Sigmoid colon (tissue), 6 donors: ENCODE measurements at regions not wholly inside any gene's neighbourhood (a gene's known extent, or its start where the extent isn't known, plus 50 kb on each side); places are given as distances from the start of the nearest gene placed in this dataset.
"Not testable (repeated sequence)": the region's sequence is repeated elsewhere in the genome, so short reads cannot be mapped to it uniquely, and the experiment has no call there.

Experiments
- DNase-seq: peaks from one replicate; pipeline ENCODE4 v3.0.0-alpha.2; 2019
- H3K27ac ChIP-seq, 4 donors: fragments of 200-600 bp; sonication (generic); one replicate each; pipeline ENCODE4 v1.5.1; 2016 to 2019; ENCODE audit warnings: mild to moderate bottlenecking in 1 of 4
- H3K27me3 ChIP-seq, 3 donors: fragments of 200-600 bp; sonication (generic); one replicate each; pipeline ENCODE4 v1.5.1; 2019; ENCODE audit warnings: mild to moderate bottlenecking in 1 of 3
- H3K36me3 ChIP-seq, 4 donors: fragments of 200-600 bp; sonication (generic); one replicate each; pipeline ENCODE4 v1.5.1; 2016 to 2019
- H3K4me1 ChIP-seq, 4 donors: fragments of 200-600 bp; sonication (generic); one replicate each; pipeline ENCODE4 v1.5.1; 2017 to 2019
- H3K4me3 ChIP-seq, 4 donors: fragments of 200-600 bp; sonication (generic); one replicate each; pipeline ENCODE4 v1.5.1; 2017 to 2019; ENCODE audit warnings: mild to moderate bottlenecking in 2 of 4, moderate library complexity in 1 of 4
- H3K9me3 ChIP-seq, 4 donors: fragments of 200-600 bp in 3 of 4; sonication (generic) in 3 of 4; one replicate each; pipeline versions ENCODE4 v1.5.1 to v1.6.1; 2013 to 2019
- EP300 ChIP-seq, 4 donors: sonication (generic); formaldehyde crosslinking; IDR thresholded peaks; one replicate each; pipeline ENCODE4 v1.6.1; 2017; ENCODE audit warnings: antibody characterized with exemption in 4 of 4
- POLR2A ChIP-seq, 2 donors: fragments of 450-650 bp; IDR thresholded peaks; one replicate each; pipeline ENCODE4 v1.6.1; 2016; ENCODE audit warnings: antibody characterized with exemption in 2 of 2, mild to moderate bottlenecking in 2 of 2, moderate library complexity in 2 of 2
- POLR2AphosphoS5 ChIP-seq, 4 donors: sonication (generic); formaldehyde crosslinking; IDR thresholded peaks; one replicate each; pipeline ENCODE4 v1.6.1; 2017; ENCODE audit warnings: antibody characterized with exemption in 4 of 4
- WGBS, 2 donors: extraction: QIAGEN DNeasy Blood & Tissue Kit; methylation state at CpG; one replicate each; pipeline ENCODE4 v1.1.7; 2013; 5-methylcytosine and 5-hydroxymethylcytosine counted together
- intact Hi-C: fragments of 100-400 bp; cut with DNase I; formaldehyde crosslinking; loops from one replicate; pipeline ENCODE4 v1.15.1; 2023
- TF ChIP-seq, protein P1 (sequence below), 4 experiments: fragments of 450-650 bp in 3 of 4; fragments of 200-600 bp in 1 of 4; IDR thresholded peaks; one replicate each; pipeline ENCODE4 v1.5.1; 2016 to 2019; ENCODE audit warnings: antibody characterized with exemption in 4 of 4, mild to moderate bottlenecking in 3 of 4, moderate library complexity in 2 of 4
- donor health status: healthy with polysubstance abuse.
- donor health status: healthy.

DNA sequence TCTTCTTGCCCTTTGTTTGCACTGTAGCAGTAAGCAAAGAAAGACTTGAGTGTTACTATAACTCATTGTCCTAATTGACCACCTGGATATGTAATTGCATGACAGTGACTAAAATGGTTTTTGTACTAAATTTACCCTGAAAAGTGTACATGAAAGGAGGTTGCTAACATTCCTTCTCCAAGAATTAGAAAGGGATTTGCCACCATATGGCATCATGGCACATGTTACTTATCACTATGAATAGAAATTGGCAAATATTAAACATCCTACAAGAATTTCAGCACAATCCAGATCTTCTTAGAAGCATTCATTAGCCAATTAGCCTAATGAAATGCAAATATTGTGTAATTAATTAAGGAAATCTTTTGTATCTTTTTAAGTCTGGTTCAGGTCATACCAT, 834.2 kb downstream of the STPG2 start:
- H3K4me1 ChIP-seq: no peaks in the 10 kb centered on the region
- no peak overlapping the region for H3K27ac ChIP-seq
- TF ChIP-seq POLR2A (IDR thresholded peaks at IDR 0.05): no peak
- no peaks in the 10 kb centered on the region for H3K36me3 ChIP-seq
- DNase-seq: no peak
- no peaks in the 10 kb centered on the region for H3K27me3 ChIP-seq
- intact Hi-C loops: no loop called here
- H3K4me3 ChIP-seq: no peak overlapping the region
- no peaks in the 10 kb centered on the region for H3K9me3 ChIP-seq

DNA sequence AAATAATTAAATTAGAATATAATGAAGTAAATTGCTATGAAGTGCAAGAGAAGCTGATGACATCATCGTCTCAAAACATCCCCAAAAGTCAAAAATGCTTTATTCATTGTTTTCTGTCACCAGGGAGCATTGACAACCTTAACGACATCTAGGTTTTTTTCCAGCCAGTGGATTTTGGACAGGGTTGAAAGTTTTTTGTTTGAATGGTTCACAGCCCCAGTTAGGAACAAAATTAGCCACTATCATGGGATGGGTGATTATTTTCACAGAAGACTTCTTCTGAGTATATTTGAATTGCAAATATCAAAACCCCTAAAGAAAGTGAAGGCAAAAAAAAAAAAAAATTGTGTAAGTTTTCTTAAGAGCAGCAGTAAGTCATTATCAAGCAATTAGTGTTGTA, 826.1 kb downstream of the STPG2 start:
- Histone ChIP-seq H3K27me3 (no peaks in the 10 kb centered on the region), H3K36me3 (no peaks in the 10 kb centered on the region), H3K27ac (no peak overlapping the region), H3K4me1 (no peaks in the 10 kb centered on the region), H3K9me3 (no peaks in the 10 kb centered on the region), H3K4me3 (no peak overlapping the region)
- 61 to 67% methylated on average over 2 of the region's 2 CpGs for WGBS, 2 donors
- intact Hi-C loops: no loop called here
- no peak for TF ChIP-seq POLR2A (IDR thresholded peaks at IDR 0.05)
- no peak for TF ChIP-seq POLR2AphosphoS5 (IDR thresholded peaks at IDR 0.05)
- TF ChIP-seq, protein P1, sequence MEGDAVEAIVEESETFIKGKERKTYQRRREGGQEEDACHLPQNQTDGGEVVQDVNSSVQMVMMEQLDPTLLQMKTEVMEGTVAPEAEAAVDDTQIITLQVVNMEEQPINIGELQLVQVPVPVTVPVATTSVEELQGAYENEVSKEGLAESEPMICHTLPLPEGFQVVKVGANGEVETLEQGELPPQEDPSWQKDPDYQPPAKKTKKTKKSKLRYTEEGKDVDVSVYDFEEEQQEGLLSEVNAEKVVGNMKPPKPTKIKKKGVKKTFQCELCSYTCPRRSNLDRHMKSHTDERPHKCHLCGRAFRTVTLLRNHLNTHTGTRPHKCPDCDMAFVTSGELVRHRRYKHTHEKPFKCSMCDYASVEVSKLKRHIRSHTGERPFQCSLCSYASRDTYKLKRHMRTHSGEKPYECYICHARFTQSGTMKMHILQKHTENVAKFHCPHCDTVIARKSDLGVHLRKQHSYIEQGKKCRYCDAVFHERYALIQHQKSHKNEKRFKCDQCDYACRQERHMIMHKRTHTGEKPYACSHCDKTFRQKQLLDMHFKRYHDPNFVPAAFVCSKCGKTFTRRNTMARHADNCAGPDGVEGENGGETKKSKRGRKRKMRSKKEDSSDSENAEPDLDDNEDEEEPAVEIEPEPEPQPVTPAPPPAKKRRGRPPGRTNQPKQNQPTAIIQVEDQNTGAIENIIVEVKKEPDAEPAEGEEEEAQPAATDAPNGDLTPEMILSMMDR (IDR thresholded peaks at IDR 0.05): no peak
- no peak for TF ChIP-seq EP300 (IDR thresholded peaks at IDR 0.05)
- DNase-seq: no peak

DNA sequence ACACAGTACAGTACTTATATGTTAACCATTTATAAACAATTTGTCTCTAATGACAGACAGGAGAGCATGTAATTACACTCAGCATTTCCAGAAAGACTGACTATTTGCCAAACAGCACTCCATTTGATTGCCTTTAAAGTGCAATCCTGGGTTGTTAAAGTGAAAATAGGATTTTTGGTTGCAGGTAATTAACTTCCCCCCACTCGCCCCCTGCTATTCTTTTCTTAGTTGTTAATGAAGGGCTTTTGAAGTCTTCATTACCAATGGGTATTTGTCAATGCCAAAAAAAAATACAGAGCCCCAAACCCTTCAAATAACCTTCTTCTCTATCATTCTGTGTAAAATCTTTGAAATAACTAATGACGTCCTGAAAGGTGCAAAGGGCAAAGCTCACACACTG, 825.6 kb downstream of the STPG2 start:
- TF ChIP-seq POLR2A (IDR thresholded peaks at IDR 0.05): no peak
- TF ChIP-seq, protein P1 (IDR thresholded peaks at IDR 0.05): no peak
- no peak for TF ChIP-seq EP300 (IDR thresholded peaks at IDR 0.05)
- no peak for TF ChIP-seq POLR2AphosphoS5 (IDR thresholded peaks at IDR 0.05)
- Histone ChIP-seq H3K27me3 (no peaks in the 10 kb centered on the region), H3K4me1 (no peaks in the 10 kb centered on the region), H3K27ac (no peak overlapping the region), H3K4me3 (no peak overlapping the region), H3K36me3 (no peaks in the 10 kb centered on the region), H3K9me3 (no peaks in the 10 kb centered on the region)
- intact Hi-C loops: no loop called here
- no peak for DNase-seq
- 36 to 48% methylated on average over 2 of the region's 2 CpGs for WGBS, 2 donors

DNA sequence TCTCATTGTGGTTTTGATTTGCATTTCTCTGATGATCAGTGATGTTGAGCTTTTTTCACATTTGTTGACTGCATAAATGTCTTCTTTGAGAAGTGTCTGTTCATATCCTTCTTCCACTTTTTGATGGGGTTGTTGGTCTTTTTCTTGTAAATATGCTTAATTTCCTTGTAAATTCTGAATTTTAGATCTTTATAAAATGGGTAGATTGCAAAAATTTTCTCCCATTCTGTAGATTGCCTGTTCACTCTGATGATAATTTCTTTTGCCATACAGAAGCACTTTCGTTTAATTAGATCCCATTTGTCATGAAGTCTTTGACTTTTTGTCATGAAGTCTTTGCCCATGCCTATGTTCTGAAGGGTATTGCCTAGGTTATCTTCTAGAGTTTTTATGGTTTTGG, 817.5 kb downstream of the STPG2 start:
- H3K27ac ChIP-seq, H3K9me3 ChIP-seq, DNase-seq, H3K36me3 ChIP-seq, H3K27me3 ChIP-seq, intact Hi-C loops, H3K4me3 ChIP-seq, H3K4me1 ChIP-seq: not testable (repeated sequence)
- WGBS, 2 donors: 41 to 85% methylated on average over 1 of the region's 1 CpG

DNA sequence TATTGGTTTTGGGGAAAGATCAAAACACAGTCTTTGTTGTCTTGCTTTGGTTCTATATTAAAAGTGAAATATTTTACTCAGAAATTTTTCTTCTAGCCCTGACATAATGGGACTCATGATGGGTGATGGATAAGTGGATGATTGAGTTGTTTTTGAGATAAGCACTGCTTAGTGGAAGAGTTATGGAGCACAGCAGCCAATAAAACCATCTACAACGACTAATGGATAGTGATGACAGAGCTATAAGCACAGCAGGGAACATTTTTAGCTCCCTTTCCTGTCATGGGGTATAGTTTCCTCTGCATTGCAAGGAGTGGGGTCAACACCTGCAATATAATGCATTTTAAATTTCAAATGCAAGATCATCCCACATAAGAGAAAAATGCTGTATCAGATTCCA, 812.4 kb downstream of the STPG2 start:
- 15 to 22% methylated on average over 1 of the region's 1 CpG for WGBS, 2 donors
- no peaks in the 10 kb centered on the region for H3K27me3 ChIP-seq
- H3K36me3 ChIP-seq: no peaks in the 10 kb centered on the region
- H3K9me3 ChIP-seq: peaks cover 0 to 4% (median 2%) of the 10 kb centered on the region in 4 donors
- H3K4me3 ChIP-seq: no peak overlapping the region
- TF ChIP-seq POLR2A (IDR thresholded peaks at IDR 0.05): no peak
- TF ChIP-seq POLR2AphosphoS5 (IDR thresholded peaks at IDR 0.05): no peak
- TF ChIP-seq, protein P1 (IDR thresholded peaks at IDR 0.05): no peak
- TF ChIP-seq EP300 (IDR thresholded peaks at IDR 0.05): no peak
- H3K27ac ChIP-seq: no peak overlapping the region
- no peak for DNase-seq
- H3K4me1 ChIP-seq: no peaks in the 10 kb centered on the region
- intact Hi-C loops: no loop called here

DNA sequence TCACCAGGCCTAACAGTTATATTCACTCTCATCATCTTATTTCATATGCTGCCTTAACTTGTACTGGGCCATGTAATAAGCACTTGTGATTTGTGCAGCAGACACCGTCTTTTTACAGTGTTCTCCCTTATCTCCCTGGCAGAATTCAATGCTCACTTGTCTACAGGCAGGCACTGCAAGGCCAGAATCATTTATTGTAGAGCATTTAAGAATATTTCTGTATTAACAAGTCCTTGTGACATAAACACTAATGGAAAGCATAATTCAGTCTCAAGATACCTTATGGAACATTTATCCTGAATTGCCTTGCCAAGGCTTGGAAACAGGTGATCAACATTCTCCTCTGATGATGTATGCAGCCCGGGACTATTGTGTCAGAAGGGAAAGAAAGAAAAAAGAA, 808.9 kb downstream of the STPG2 start:
- Histone ChIP-seq H3K4me1 (no peaks in the 10 kb centered on the region), H3K27me3 (no peaks in the 10 kb centered on the region), H3K4me3 (no peak overlapping the region), H3K9me3 (peaks cover 0 to 4% (median 0%) of the 10 kb centered on the region in 4 donors), H3K36me3 (no peaks in the 10 kb centered on the region), H3K27ac (no peak overlapping the region)
- no peak for TF ChIP-seq POLR2A (IDR thresholded peaks at IDR 0.05)
- TF ChIP-seq POLR2AphosphoS5 (IDR thresholded peaks at IDR 0.05): no peak
- no peak for TF ChIP-seq EP300 (IDR thresholded peaks at IDR 0.05)
- TF ChIP-seq, protein P1 (IDR thresholded peaks at IDR 0.05): no peak
- no peak for DNase-seq
- intact Hi-C loops: no loop called here
- WGBS, 2 donors: 82 to 89% methylated on average over 2 of the region's 2 CpGs
